Activated naive CD8-positive, alpha-beta T cell treated with anti-CD3 and anti-CD28 coated beads, Interleukin-2, amount 10 ng/mL, durations not matched to agents 7 days and 5 days (primary cell): ENCODE measurements at regions not wholly inside any gene's neighbourhood (a gene's known extent, or its start where the extent isn't known, plus 50 kb on each side); places are given as distances from the start of the nearest gene placed in this dataset.

ENCODE experiments used
- ATAC-seq: fragments of 150-1000 bp; cut with Tn5 transposase; one replicate; pipeline ENCODE4 v1.10.0; 2021; ENCODE audit warnings: low read depth, moderate library complexity
- POLR2A ChIA-PET: fragments of 350-600 bp; sonication (Branson Sonifier 250); formaldehyde crosslinking; loops from one replicate; lab custom pipeline; 2021; ENCODE audit warnings: antibody characterized with exemption; lab: Charles Lee
- DNase-seq: peaks from one replicate; pipeline ENCODE4 v3.0.0; 2021
- H3K27ac Mint-ChIP-seq: one replicate; pipeline ENCODE4 v1.8.0; 2022; ENCODE audit warnings: mild to moderate bottlenecking, mixed read lengths
- H3K27me3 Mint-ChIP-seq: one replicate; pipeline ENCODE4 v1.8.0; 2022; ENCODE audit warnings: mild to moderate bottlenecking, moderate library complexity, mixed read lengths
- H3K36me3 Mint-ChIP-seq: one replicate; pipeline ENCODE4 v1.8.0; 2021; ENCODE audit warnings: mild to moderate bottlenecking, mixed read lengths
- H3K4me1 Mint-ChIP-seq: one replicate; pipeline ENCODE4 v1.8.0; 2021; ENCODE audit warnings: mixed read lengths
- H3K4me3 Mint-ChIP-seq: one replicate; pipeline ENCODE4 v1.8.0; 2022; ENCODE audit warnings: mild to moderate bottlenecking, moderate library complexity, mixed read lengths
- H3K9me3 Mint-ChIP-seq: one replicate; pipeline ENCODE4 v1.8.0; 2021; ENCODE audit warnings: mixed read lengths

DNA sequence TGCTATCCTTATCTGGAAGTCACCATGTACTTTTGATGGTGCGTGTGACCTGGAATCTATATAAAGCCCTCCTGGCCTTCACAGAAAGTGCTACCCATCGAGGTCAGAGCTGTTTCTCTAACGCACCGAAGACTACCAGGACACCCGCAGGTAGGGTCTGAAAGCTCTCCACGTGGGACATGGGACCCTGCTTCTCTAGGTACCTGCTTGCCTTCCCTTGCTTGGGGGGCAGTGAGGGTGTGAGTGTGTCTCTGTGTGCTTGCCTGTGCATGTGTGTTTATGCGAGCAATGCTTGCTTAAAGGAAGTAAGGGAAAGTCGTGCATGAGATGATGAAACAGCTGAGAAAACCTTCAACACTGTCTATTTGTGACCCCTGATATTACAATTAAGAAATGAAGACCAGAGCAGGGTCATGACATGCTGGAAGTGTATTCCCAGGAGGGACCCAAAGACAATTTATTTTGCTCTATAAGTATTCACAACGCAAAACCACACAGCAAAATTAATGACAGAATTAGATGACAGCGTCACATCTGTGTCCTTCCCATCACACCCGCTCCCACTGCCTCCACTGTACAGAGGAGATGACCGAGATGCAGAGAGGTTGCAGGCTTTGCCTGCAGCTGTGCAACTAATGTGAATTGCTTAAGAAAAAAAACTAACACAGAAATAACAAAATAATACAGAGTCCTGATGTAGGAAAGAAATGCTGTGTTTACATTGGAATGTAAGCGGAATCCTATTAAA, 76.4 kb upstream of the HELT start:
- peaks cover 30% of the 10 kb centered on the region for H3K27me3 Mint-ChIP-seq
- ATAC-seq: no peak
- H3K4me1 Mint-ChIP-seq: no peaks in the 10 kb centered on the region
- DNase-seq: no peak
- H3K9me3 Mint-ChIP-seq: no peaks in the 10 kb centered on the region
- POLR2A ChIA-PET: no interaction called here
- H3K36me3 Mint-ChIP-seq: no peaks in the 10 kb centered on the region
- no peak overlapping the region for H3K4me3 Mint-ChIP-seq
- H3K27ac Mint-ChIP-seq: no peak overlapping the region

DNA sequence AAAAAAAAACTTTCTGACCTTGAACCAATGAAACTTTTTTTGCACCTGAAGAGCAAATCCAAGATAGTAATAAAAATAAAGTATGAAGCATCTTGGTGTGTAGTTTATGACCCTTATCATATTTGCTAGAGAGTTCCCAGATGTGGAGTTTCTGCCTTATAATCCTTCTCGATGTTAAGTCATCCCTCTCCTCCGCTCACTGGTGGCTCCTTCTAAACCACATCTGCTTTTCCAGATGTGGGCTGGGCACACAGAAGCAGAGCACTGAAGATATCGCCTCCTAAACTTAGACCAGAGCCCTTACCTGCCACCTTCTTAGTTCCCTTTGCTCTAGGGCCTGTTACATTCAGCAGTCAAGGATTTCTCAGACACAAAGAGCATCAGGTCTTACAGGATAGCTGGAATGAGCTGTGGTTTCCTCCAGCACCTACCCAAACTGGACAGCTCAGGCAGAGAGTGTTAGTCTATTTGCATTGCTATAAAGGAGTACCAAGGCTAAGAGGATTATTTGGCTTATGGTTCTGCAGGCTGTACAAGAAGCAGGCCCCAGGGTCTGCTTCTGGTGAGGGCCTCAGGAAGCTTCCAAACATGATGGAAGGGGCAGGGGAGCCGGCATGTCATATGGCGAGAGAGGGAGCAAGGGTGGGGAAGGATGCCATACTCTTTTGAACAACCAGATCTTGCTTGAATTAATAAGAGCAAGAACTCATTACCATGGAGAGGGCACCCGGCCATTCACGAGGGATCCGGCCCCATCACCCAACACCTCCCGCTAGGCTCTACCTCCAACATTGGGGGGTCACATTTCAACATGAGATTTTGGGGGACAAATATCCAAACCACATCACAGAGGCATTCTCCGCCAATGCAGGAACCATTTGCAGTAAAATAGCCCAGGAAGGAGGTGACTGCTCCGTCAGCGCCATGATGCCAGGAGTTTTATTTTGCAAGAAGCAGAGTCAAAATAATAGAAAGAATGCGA, 75.6 kb upstream of the HELT start:
- no peak for ATAC-seq
- Mint-ChIP-seq H3K36me3 (no peaks in the 10 kb centered on the region), H3K27ac (no peak overlapping the region), H3K27me3 (peaks cover 36% of the 10 kb centered on the region), H3K4me3 (no peak overlapping the region), H3K4me1 (no peaks in the 10 kb centered on the region), H3K9me3 (no peaks in the 10 kb centered on the region)
- POLR2A ChIA-PET: no interaction called here
- no peak for DNase-seq

DNA sequence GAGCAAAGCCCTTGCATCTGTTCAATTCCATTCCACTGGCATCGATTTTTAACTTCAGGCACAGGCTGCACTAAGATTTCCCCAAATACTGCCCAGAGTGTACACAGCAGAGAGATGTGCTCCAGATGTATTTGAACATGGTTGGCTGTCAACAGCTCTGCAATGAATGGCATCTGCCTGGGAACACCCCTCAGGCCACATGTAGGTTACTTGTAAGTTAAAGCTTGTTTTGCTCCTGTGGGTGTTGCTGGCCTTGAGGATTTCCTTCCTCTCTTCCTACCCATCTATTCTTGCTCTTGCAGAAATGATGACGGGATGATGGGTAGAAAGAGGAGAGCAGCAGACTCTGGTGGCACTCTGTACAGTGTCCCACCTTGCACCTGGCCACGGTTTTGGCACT, 69.3 kb upstream of the HELT start:
- DNase-seq: no peak
- Mint-ChIP-seq H3K36me3 (no peaks in the 10 kb centered on the region), H3K4me1 (no peaks in the 10 kb centered on the region), H3K27me3 (peaks cover 40% of the 10 kb centered on the region), H3K4me3 (no peak overlapping the region), H3K27ac (no peak overlapping the region), H3K9me3 (no peaks in the 10 kb centered on the region)
- ATAC-seq: no peak
- POLR2A ChIA-PET: interaction anchor here (0.6 kb wide), 1 partner anchor 1194 kb away, joined by 4 read pairs; no protein-coding TSS in a partner anchor

- H3K27ac Mint-ChIP-seq: no peak overlapping the region
- H3K4me1 Mint-ChIP-seq: no peaks in the 10 kb centered on the region
- peaks cover 39% of the 10 kb centered on the region for H3K27me3 Mint-ChIP-seq
- no peaks in the 10 kb centered on the region for H3K9me3 Mint-ChIP-seq
- POLR2A ChIA-PET: no interaction called here
- ATAC-seq: no peak
- no peaks in the 10 kb centered on the region for H3K36me3 Mint-ChIP-seq
- no peak overlapping the region for H3K4me3 Mint-ChIP-seq
- DNase-seq: no peak
These were observed 68.0 kb upstream of the HELT start for GRCh38 chr4:184950117-184950830.

- H3K4me1 Mint-ChIP-seq: no peaks in the 10 kb centered on the region
- POLR2A ChIA-PET: no interaction called here
- no peaks in the 10 kb centered on the region for H3K9me3 Mint-ChIP-seq
- ATAC-seq (no peak), DNase-seq (no peak)
- no peaks in the 10 kb centered on the region for H3K36me3 Mint-ChIP-seq
- H3K4me3 Mint-ChIP-seq: no peak overlapping the region
- H3K27ac Mint-ChIP-seq: no peak overlapping the region
- H3K27me3 Mint-ChIP-seq: peaks cover 33% of the 10 kb centered on the region
These were observed 67.4 kb upstream of the HELT start for GRCh38 chr4:184950926-184951325.

DNA sequence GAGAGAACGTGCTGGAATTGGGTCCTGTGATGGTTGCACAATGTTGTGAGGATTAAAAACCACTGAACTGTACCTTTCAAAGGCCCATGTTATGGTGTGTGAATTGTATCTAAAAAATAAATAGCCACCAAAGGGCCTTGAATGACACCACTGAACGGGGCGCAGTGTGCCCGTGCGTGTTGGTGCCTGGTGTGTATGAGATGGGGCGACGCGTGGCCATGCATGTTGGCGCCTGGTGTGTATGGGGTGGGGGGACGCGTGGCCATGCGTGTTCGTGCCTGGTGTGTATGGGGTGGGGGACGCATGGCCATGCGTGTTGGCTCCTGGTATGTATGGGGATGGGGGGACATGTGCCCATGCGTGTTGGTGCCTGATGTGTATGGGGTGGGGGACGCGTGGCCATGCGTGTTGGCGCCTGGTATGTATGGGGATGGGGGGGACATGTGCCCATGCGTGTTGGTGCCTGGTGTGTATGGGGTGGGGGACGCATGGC, 66.6 kb upstream of the HELT start:
- H3K27me3 Mint-ChIP-seq: peaks cover 30% of the 10 kb centered on the region
- no peak overlapping the region for H3K4me3 Mint-ChIP-seq
- POLR2A ChIA-PET: no interaction called here
- no peaks in the 10 kb centered on the region for H3K4me1 Mint-ChIP-seq
- H3K36me3 Mint-ChIP-seq: no peaks in the 10 kb centered on the region
- H3K27ac Mint-ChIP-seq: no peak overlapping the region
- H3K9me3 Mint-ChIP-seq: no peaks in the 10 kb centered on the region
- ATAC-seq (no peak), DNase-seq (no peak)

- H3K4me3 Mint-ChIP-seq: no peak overlapping the region
- H3K4me1 Mint-ChIP-seq: no peaks in the 10 kb centered on the region
- ATAC-seq (no peak), DNase-seq (no peak)
- peaks cover 24% of the 10 kb centered on the region for H3K27me3 Mint-ChIP-seq
- no peaks in the 10 kb centered on the region for H3K9me3 Mint-ChIP-seq
- POLR2A ChIA-PET: no interaction called here
- no peak overlapping the region for H3K27ac Mint-ChIP-seq
- H3K36me3 Mint-ChIP-seq: no peaks in the 10 kb centered on the region
These were observed 65.8 kb upstream of the HELT start for GRCh38 chr4:184952522-184952921.

- POLR2A ChIA-PET: no interaction called here
- ATAC-seq: no peak
- DNase-seq: no peak
- no peaks in the 10 kb centered on the region for H3K36me3 Mint-ChIP-seq
- no peaks in the 10 kb centered on the region for H3K9me3 Mint-ChIP-seq
- H3K4me1 Mint-ChIP-seq: no peaks in the 10 kb centered on the region
- H3K4me3 Mint-ChIP-seq: no peak overlapping the region
- no peak overlapping the region for H3K27ac Mint-ChIP-seq
- peaks cover 19% of the 10 kb centered on the region for H3K27me3 Mint-ChIP-seq
These were observed 64.8 kb upstream of the HELT start for GRCh38 chr4:184953421-184953945.

- Mint-ChIP-seq H3K27me3 (peaks cover 17% of the 10 kb centered on the region), H3K9me3 (no peaks in the 10 kb centered on the region), H3K4me3 (no peak overlapping the region), H3K27ac (no peak overlapping the region), H3K4me1 (peaks cover 2% of the 10 kb centered on the region), H3K36me3 (no peaks in the 10 kb centered on the region)
- no peak for DNase-seq
- no peak for ATAC-seq
- POLR2A ChIA-PET: no interaction called here
These were observed 64.3 kb upstream of the HELT start for GRCh38 chr4:184953971-184954370.

- peaks cover 3% of the 10 kb centered on the region for H3K4me1 Mint-ChIP-seq
- ATAC-seq (no peak), DNase-seq (no peak)
- H3K36me3 Mint-ChIP-seq: no peaks in the 10 kb centered on the region
- POLR2A ChIA-PET: no interaction called here
- no peak overlapping the region for H3K27ac Mint-ChIP-seq
- H3K4me3 Mint-ChIP-seq: no peak overlapping the region
- H3K9me3 Mint-ChIP-seq: no peaks in the 10 kb centered on the region
- peaks cover 20% of the 10 kb centered on the region for H3K27me3 Mint-ChIP-seq
These were observed 63.8 kb upstream of the HELT start for GRCh38 chr4:184954482-184954881.

DNA sequence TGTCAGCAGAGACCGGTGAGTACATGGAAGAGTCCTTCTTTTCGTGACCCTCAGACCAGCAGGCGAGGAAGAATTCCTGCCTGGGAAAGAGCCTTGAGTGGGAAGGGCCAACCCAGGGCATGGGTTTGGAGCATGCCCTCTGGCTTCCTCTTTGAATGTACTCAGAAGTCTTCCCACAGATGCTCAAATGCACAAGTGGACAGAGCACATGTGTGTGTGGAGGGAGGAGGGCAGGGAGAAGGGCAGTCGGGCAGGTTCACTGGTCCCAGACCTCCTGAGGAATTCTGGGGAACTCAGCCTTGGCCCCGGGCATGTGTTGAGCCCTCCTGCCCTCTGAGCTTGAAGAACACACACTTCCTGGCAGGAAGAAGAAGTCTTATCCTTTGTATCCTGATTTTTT, 63.2 kb upstream of the HELT start:
- Mint-ChIP-seq H3K27ac (no peak overlapping the region), H3K4me1 (peaks cover 3% of the 10 kb centered on the region), H3K27me3 (peaks cover 26% of the 10 kb centered on the region), H3K4me3 (no peak overlapping the region), H3K9me3 (no peaks in the 10 kb centered on the region), H3K36me3 (no peaks in the 10 kb centered on the region)
- ATAC-seq (no peak), DNase-seq (no peak)
- POLR2A ChIA-PET: no interaction called here

- POLR2A ChIA-PET: no interaction called here
- Mint-ChIP-seq H3K9me3 (no peaks in the 10 kb centered on the region), H3K27me3 (peaks cover 29% of the 10 kb centered on the region), H3K27ac (no peak overlapping the region), H3K4me1 (peaks cover 3% of the 10 kb centered on the region), H3K4me3 (no peak overlapping the region), H3K36me3 (no peaks in the 10 kb centered on the region)
- ATAC-seq: no peak
- no peak for DNase-seq
These were observed 62.7 kb upstream of the HELT start for GRCh38 chr4:184955636-184956035.

DNA sequence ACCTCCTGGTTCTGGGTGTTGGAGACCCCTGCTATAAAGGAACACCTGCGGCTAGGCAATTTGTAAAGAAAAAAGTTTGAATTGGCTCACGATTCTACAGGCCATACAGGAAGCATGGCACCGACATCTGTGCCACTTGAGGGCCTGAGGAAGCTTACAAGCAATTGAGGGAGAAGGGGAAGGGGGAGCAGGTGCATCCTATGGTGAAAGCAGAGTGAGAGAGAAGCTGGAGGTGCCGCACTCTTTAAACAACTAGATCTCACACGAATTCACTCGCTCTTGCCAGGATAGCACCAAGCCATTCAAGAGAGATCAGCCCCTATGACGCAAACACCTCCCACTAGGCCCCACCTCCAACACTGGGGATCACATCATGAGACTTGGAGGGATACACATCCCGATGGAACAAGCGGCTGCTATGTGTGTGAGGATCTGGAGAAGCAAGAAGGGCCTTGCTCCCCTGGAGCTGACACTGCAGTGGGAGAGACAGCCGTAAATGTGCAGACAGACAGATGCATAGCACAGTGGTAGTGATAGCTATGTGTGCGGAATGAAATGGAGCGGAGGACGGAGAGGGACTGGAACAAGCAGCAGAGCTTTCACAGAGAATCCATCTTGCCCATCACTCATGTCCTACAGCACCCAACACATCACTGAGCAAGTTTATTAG, 60.7 kb upstream of the HELT start:
- H3K36me3 Mint-ChIP-seq: no peaks in the 10 kb centered on the region
- H3K4me1 Mint-ChIP-seq: peaks cover 3% of the 10 kb centered on the region
- no peaks in the 10 kb centered on the region for H3K9me3 Mint-ChIP-seq
- POLR2A ChIA-PET: no interaction called here
- peaks cover 29% of the 10 kb centered on the region for H3K27me3 Mint-ChIP-seq
- ATAC-seq (no peak), DNase-seq (no peak)
- no peak overlapping the region for H3K4me3 Mint-ChIP-seq
- no peak overlapping the region for H3K27ac Mint-ChIP-seq
